Neutrophil (primary cell): ENCODE measurements at regions not wholly inside any gene's neighbourhood (a gene's known extent, or its start where the extent isn't known, plus 50 kb on each side); places are given as distances from the start of the nearest gene placed in this dataset.

Experiments
- H3K27ac ChIP-seq: fragments of 200-600 bp; sonication (generic); 2 replicates; pipeline ENCODE4 v1.5.1; 2016; ENCODE audit warnings: mild to moderate bottlenecking, moderate library complexity
- H3K27me3 ChIP-seq: fragments of 200-600 bp; sonication (generic); 2 replicates; pipeline ENCODE4 v1.6.0; 2016; ENCODE audit warnings: mild to moderate bottlenecking
- H3K36me3 ChIP-seq: fragments of 200-600 bp; sonication (generic); 2 replicates; pipeline ENCODE4 v1.5.1; 2017
- H3K4me1 ChIP-seq, 2 experiments: fragments of 200-600 bp in 1 of 2; sonication (generic) in 1 of 2; 1 replicate in 1 of 2; 2 replicates in 1 of 2; pipeline versions ENCODE4 v1.5.1 to v1.6.1; 2013 to 2016; ENCODE audit warnings: low read depth in 1 of 2, low read length in 1 of 2, mild to moderate bottlenecking in 1 of 2, moderate library complexity in 1 of 2; ENCODE audit not compliant: control insufficient read depth in 1 of 2, insufficient read depth in 1 of 2
- H3K4me3 ChIP-seq, 2 experiments: fragments of 200-600 bp in 1 of 2; sonication (generic) in 1 of 2; 1 replicate in 1 of 2; 2 replicates in 1 of 2; pipeline ENCODE4 v1.5.1; 2013 to 2016; ENCODE audit warnings: low read depth in 1 of 2, low read length in 1 of 2, mild to moderate bottlenecking in 1 of 2, moderate library complexity in 1 of 2
- H3K9me3 ChIP-seq: fragments of 200-600 bp; sonication (generic); 2 replicates; pipeline ENCODE4 v1.5.1; 2016
- CTCF ChIP-seq: fragments of 200-600 bp; sonication (generic); IDR thresholded peaks from 2 replicates; pipeline ENCODE4 v1.5.1; 2016; ENCODE audit warnings: antibody characterized with exemption

GRCh38 chr9:118283488-118283887 lies 579.3 kb downstream of the TLR4 start:
- Histone ChIP-seq H3K36me3 (no peaks in the 10 kb centered on the region), H3K4me1 (no peaks in the 10 kb centered on the region), H3K27ac (no peak overlapping the region), H3K9me3 (no peaks in the 10 kb centered on the region), H3K4me3 (no peak overlapping the region), H3K27me3 (no peaks in the 10 kb centered on the region)
- no peak for TF ChIP-seq CTCF

GRCh38 chr9:118290116-118290515 lies 585.9 kb downstream of the TLR4 start:
- H3K27me3 ChIP-seq: no peaks in the 10 kb centered on the region
- H3K27ac ChIP-seq: no peak overlapping the region
- H3K9me3 ChIP-seq: no peaks in the 10 kb centered on the region
- no peaks in the 10 kb centered on the region for H3K36me3 ChIP-seq
- H3K4me1 ChIP-seq: no peaks in the 10 kb centered on the region
- TF ChIP-seq CTCF: no peak
- no peak overlapping the region for H3K4me3 ChIP-seq

- no peak for TF ChIP-seq CTCF
- no peaks in the 10 kb centered on the region for H3K36me3 ChIP-seq
- H3K4me3 ChIP-seq: no peak overlapping the region
- H3K27me3 ChIP-seq: no peaks in the 10 kb centered on the region
- H3K4me1 ChIP-seq: no peaks in the 10 kb centered on the region
- no peak overlapping the region for H3K27ac ChIP-seq
- H3K9me3 ChIP-seq: no peaks in the 10 kb centered on the region
These were observed 591.2 kb downstream of the TLR4 start for GRCh38 chr9:118295413-118295812.

GRCh38 chr9:118302721-118303120 lies 598.5 kb downstream of the TLR4 start:
- H3K4me1 ChIP-seq: no peaks in the 10 kb centered on the region
- no peak overlapping the region for H3K4me3 ChIP-seq
- no peaks in the 10 kb centered on the region for H3K27me3 ChIP-seq
- no peak for TF ChIP-seq CTCF
- H3K27ac ChIP-seq: no peak overlapping the region
- H3K36me3 ChIP-seq: no peaks in the 10 kb centered on the region
- H3K9me3 ChIP-seq: no peaks in the 10 kb centered on the region

- Histone ChIP-seq H3K27ac (no peak overlapping the region), H3K4me3 (no peak overlapping the region), H3K9me3 (no peaks in the 10 kb centered on the region), H3K27me3 (no peaks in the 10 kb centered on the region), H3K36me3 (no peaks in the 10 kb centered on the region), H3K4me1 (no peaks in the 10 kb centered on the region)
- no peak for TF ChIP-seq CTCF
These were observed 599.0 kb downstream of the TLR4 start for GRCh38 chr9:118303216-118303615.

- Histone ChIP-seq H3K9me3 (no peaks in the 10 kb centered on the region), H3K36me3 (no peaks in the 10 kb centered on the region), H3K27me3 (no peaks in the 10 kb centered on the region), H3K27ac (no peak overlapping the region), H3K4me3 (no peak overlapping the region), H3K4me1 (no peaks in the 10 kb centered on the region)
- no peak for TF ChIP-seq CTCF
These were observed 601.1 kb downstream of the TLR4 start for GRCh38 chr9:118305331-118305730.
